Uterus (tissue), 3 donors: ENCODE measurements at regions not wholly inside any gene's neighbourhood (a gene's known extent, or its start where the extent isn't known, plus 50 kb on each side); places are given as distances from the start of the nearest gene placed in this dataset.

ENCODE experiments used
- DNase-seq, 2 donors: peaks; one replicate each; pipeline ENCODE4 v3.0.0-alpha.2; 2019 to 2020
- H3K27ac ChIP-seq, 2 donors: fragments of 200-600 bp; sonication (generic); 1 replicate in 1 of 2; 2 replicates in 1 of 2; pipeline ENCODE4 v1.5.1; 2016 to 2018
- H3K27me3 ChIP-seq, 2 donors: fragments of 200-600 bp; sonication (generic); one replicate each; pipeline ENCODE4 v1.5.1; 2018 to 2019; ENCODE audit warnings: control low read depth in 1 of 2
- H3K36me3 ChIP-seq, 2 donors: fragments of 200-600 bp; sonication (generic); one replicate each; pipeline ENCODE4 v1.5.1; 2019; ENCODE audit warnings: control low read depth in 1 of 2
- H3K4me1 ChIP-seq, 2 donors: fragments of 200-600 bp; sonication (generic); one replicate each; pipeline ENCODE4 v1.5.1; 2018 to 2019; ENCODE audit warnings: control low read depth in 1 of 2
- H3K4me3 ChIP-seq, 2 donors: fragments of 200-600 bp; sonication (generic); 1 replicate in 1 of 2; 2 replicates in 1 of 2; pipeline ENCODE4 v1.5.1; 2018 to 2019; ENCODE audit warnings: mild to moderate bottlenecking in 1 of 2
- H3K9me3 ChIP-seq, 2 donors: fragments of 200-600 bp; sonication (generic); one replicate each; pipeline ENCODE4 v1.5.1; 2019; ENCODE audit warnings: control low read depth in 1 of 2
- CTCF ChIP-seq, 4 experiments: fragments of 200-600 bp in 2 of 4; fragments of 450-650 bp in 2 of 4; sonication (generic) in 2 of 4; IDR thresholded peaks; one replicate each; pipeline ENCODE4 v1.5.1; 2016 to 2019; ENCODE audit warnings: antibody characterized with exemption in 4 of 4, mild to moderate bottlenecking in 2 of 4, moderate library complexity in 1 of 4
- POLR2A ChIP-seq, 2 donors: fragments of 450-650 bp; IDR thresholded peaks; one replicate each; pipeline ENCODE4 v1.6.1; 2016; ENCODE audit warnings: antibody characterized with exemption in 2 of 2, mild to moderate bottlenecking in 1 of 2, moderate library complexity in 1 of 2
- intact Hi-C: fragments of 100-400 bp; cut with DNase I; formaldehyde crosslinking; loops from one replicate; pipeline ENCODE4 v1.15.1; 2023; ENCODE audit warnings: low total_unique reads
- donor health status: DM: yes; HTN: yes; CAD: no.

GRCh38 chr12:28086521-28087155 lies 103.6 kb upstream of the CCDC91 start:
- intact Hi-C loops = no loop called here
- no peak for DNase-seq
- Histone ChIP-seq H3K27me3 (no peaks in the 10 kb centered on the region), H3K4me3 (no peak overlapping the region), H3K4me1 (no peaks in the 10 kb centered on the region), H3K36me3 (no peaks in the 10 kb centered on the region), H3K9me3 (no peaks in the 10 kb centered on the region), H3K27ac (no peak overlapping the region)
- TF ChIP-seq POLR2A (IDR thresholded peaks at IDR 0.05) = no peak
- TF ChIP-seq CTCF (IDR thresholded peaks at IDR 0.05) = no peak

- Histone ChIP-seq H3K27me3 (no peaks in the 10 kb centered on the region), H3K36me3 (no peaks in the 10 kb centered on the region), H3K4me1 (no peaks in the 10 kb centered on the region), H3K9me3 (no peaks in the 10 kb centered on the region), H3K4me3 (no peak overlapping the region), H3K27ac (no peak overlapping the region)
- intact Hi-C loops = no loop called here
- no peak for DNase-seq
- no peak for TF ChIP-seq POLR2A (IDR thresholded peaks at IDR 0.05)
- TF ChIP-seq CTCF (IDR thresholded peaks at IDR 0.05) = no peak
Observed at GRCh38 chr12:28088566-28089272, 101.5 kb upstream of the CCDC91 start.

GRCh38 chr12:28089338-28089737 lies 100.9 kb upstream of the CCDC91 start:
- H3K27me3 ChIP-seq = no peaks in the 10 kb centered on the region
- intact Hi-C loops = no loop called here
- no peak for DNase-seq
- no peaks in the 10 kb centered on the region for H3K36me3 ChIP-seq
- TF ChIP-seq CTCF (IDR thresholded peaks at IDR 0.05) = no peak
- TF ChIP-seq POLR2A (IDR thresholded peaks at IDR 0.05) = no peak
- H3K27ac ChIP-seq = no peak overlapping the region
- H3K4me1 ChIP-seq = no peaks in the 10 kb centered on the region
- no peak overlapping the region for H3K4me3 ChIP-seq
- H3K9me3 ChIP-seq = no peaks in the 10 kb centered on the region

- no peak for DNase-seq
- intact Hi-C loops = no loop called here
- no peak overlapping the region for H3K4me3 ChIP-seq
- H3K27ac ChIP-seq = no peak overlapping the region
- no peaks in the 10 kb centered on the region for H3K9me3 ChIP-seq
- no peaks in the 10 kb centered on the region for H3K36me3 ChIP-seq
- TF ChIP-seq CTCF (IDR thresholded peaks at IDR 0.05) (no peak), POLR2A (IDR thresholded peaks at IDR 0.05) (no peak)
- no peaks in the 10 kb centered on the region for H3K4me1 ChIP-seq
- no peaks in the 10 kb centered on the region for H3K27me3 ChIP-seq
Observed at GRCh38 chr12:28090835-28091234, 99.4 kb upstream of the CCDC91 start.

- intact Hi-C loops = no loop called here
- TF ChIP-seq POLR2A (IDR thresholded peaks at IDR 0.05) (no peak), CTCF (IDR thresholded peaks at IDR 0.05) (no peak)
- Histone ChIP-seq H3K27me3 (no peaks in the 10 kb centered on the region), H3K27ac (no peak overlapping the region), H3K4me1 (no peaks in the 10 kb centered on the region), H3K36me3 (no peaks in the 10 kb centered on the region), H3K9me3 (no peaks in the 10 kb centered on the region), H3K4me3 (no peak overlapping the region)
- DNase-seq = no peak
Observed at GRCh38 chr12:28092396-28092795, 97.9 kb upstream of the CCDC91 start.
